22Rv1 (cell line): ENCODE measurements at regions not wholly inside any gene's neighbourhood (a gene's known extent, or its start where the extent isn't known, plus 50 kb on each side); places are given as distances from the start of the nearest gene placed in this dataset.
"Not testable (repeated sequence)": the region's sequence is repeated elsewhere in the genome, so short reads cannot be mapped to it uniquely, and the experiment has no call there.

Experiments used
- H3K27ac ChIP-seq: fragments of 450-650 bp; 2 replicates; pipeline ENCODE4 v1.5.1; 2017
- CTCF ChIP-seq: fragments of 450-650 bp; IDR thresholded peaks from 2 replicates; pipeline ENCODE4 v1.5.1; 2017; ENCODE audit warnings: mild to moderate bottlenecking
- ZFX ChIP-seq: fragments of 450-650 bp; IDR thresholded peaks from 2 replicates; pipeline ENCODE4 v1.6.1; 2017; ENCODE audit warnings: antibody characterized with exemption, borderline replicate concordance

DNA sequence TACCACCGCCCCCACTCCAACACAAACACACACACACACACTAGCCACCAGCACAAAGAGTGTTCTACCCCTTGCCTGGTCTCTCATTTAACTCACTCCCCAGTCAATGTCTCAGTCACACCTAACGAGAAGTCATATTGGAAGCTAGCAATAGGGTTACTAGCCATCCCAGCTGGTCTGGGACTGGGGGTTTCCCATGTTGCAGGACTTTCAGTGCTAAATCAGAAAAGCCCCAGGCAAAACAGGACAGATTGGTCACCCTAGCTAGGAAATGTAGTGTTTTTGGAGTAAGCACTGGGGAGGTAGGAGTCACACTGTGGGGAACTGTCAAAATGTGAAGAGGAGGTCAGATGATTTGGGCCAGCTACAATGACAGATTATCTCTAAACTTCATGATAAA is 158.1 kb downstream of the UNC5CL start:
- no peak overlapping the region for H3K27ac ChIP-seq
- TF ChIP-seq CTCF, result no peak
- no peak for TF ChIP-seq ZFX

DNA sequence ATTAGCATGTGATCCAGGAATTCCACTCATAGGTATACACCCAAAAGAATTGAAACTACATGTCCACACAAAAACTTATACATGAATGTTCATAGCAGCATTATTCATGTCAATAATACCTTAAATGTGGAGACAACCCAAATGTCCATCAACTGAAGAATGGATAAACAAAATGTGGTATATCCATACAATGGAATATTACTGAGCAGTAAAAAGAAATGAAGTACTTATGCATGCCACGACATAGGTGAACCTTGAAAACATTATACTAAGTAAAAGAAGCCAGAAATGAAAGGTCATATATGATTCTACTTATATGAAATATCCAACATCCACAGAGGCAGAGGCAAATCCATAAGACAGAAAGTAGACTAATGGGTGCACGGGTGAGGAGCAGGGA is 159.9 kb downstream of the UNC5CL start:
- no peak for TF ChIP-seq ZFX
- TF ChIP-seq CTCF, result no peak
- no peak overlapping the region for H3K27ac ChIP-seq

DNA sequence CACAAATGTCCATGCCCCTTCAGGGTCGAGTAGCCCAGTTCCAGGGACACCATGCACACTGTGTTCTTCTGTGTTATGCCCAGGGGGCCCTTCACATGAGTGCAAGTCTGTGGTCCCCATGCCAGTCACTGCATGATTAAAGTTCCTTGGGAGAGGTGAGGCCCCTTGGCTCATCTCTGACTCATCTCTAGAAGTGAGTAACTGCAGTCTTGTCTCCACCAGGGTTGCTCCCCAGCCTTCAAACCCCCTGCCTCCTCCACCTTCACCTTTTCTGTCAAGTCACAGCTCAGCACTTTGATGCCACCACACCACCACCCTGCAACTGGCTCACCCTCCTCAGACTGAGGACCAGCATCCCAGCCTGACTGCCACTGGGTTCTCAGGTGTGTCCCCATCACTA is 161.7 kb downstream of the UNC5CL start:
- H3K27ac ChIP-seq, result no peak overlapping the region
- TF ChIP-seq ZFX (no peak), CTCF (no peak)

DNA sequence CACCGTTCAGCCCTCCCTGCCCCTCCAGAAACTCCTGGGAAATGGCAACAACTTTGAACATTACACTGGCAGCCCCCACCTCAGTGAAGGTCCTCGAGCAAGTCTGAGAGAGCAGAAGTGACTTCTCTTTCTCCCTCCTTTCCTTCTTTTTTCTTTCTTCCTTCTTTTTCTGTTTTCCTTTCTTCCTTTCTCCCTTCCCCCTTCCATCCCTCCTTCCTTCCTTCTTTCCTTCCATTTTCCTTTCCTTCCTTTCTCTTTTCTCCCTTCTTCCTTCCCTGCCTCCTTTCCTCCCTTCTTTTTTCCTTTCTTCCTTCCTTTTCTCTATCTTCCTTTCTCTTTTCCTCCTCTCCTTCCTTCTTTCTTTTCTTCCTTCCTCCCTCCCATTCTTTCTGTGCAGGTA is 162.7 kb downstream of the UNC5CL start:
- TF ChIP-seq CTCF (no peak), ZFX (no peak)
- H3K27ac ChIP-seq, result no peak overlapping the region

DNA sequence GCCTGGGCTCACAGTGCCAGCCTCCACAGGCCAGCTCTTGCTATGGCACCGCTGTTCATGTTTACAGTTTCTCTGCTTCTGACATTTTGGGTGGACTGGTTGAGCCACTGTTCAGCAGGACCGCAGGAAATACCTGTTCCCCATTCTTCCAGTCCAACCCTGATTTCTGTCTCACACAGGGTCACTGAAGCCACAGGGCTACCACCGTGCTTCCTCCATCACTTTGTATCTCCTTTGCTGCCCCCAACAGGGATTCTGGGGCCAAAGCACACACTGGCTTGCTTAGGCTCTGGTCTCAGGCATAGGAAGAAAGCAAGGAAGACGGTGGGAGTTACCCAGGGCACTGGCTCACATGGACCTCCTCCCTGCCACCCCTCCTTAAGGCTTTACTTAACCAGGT is 164.5 kb downstream of the UNC5CL start:
- TF ChIP-seq CTCF, result no peak
- no peak for TF ChIP-seq ZFX
- no peak overlapping the region for H3K27ac ChIP-seq

DNA sequence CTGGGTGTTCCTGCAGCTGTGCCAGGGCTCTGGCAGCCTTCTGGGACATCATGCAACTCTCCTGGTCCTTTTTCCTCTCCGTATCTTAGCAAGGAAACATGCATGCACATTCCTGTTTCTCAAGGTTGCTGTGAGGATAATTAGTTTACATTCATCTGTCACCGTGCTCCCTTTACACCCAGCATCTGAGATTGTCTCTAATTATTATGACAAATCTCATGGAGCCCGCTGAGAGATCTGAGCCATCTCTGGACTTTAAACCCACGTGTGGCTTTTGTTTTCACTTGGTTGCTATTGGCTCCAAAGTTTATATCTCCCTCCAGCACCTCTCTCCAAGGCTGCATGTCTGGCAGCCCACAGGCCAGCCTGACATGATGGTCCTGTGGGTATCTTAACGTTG is 167.6 kb downstream of the UNC5CL start:
- no peak overlapping the region for H3K27ac ChIP-seq
- TF ChIP-seq ZFX (no peak), CTCF (no peak)

DNA sequence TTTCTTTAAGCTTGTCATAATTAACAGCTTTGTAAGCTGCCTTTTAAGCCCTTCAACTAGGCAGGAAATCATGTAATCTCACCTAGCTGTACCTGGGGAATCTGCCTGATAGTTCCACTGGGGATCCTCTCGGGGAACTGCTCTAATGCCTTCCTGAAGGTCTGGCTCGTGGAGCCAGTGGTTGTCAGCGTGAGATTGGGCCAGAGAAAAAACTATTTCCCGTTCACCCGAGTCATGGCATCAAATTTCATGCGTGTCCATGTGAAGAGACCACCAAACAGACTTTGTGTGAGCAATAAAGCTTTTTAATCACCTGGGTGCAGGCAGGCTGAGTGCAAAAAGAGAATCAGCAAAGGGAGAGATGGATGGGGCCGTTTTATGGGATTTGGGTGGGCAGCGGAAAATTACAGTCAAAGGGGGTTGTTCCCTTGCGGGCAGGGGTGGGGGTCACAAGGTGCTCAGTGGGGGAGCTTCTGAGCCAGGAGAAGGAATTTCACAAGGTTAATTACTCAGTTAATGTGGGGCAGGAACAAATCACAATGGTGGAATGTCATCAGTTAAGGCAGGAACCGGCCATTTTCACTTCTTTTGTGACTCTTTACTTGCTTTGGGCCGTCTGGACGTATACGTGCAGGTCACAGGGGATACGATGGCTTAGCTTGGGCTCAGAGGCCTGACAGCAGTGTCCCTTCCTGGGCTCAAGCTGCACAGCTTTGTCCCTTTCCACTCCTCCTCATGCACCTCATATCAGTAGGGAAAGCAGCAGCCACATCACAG is 170.7 kb downstream of the UNC5CL start:
- H3K27ac ChIP-seq, result not testable (repeated sequence)

GRCh38 chr6:40867527-40867926 is 171.5 kb downstream of the UNC5CL start:
- not testable (repeated sequence) for H3K27ac ChIP-seq

DNA sequence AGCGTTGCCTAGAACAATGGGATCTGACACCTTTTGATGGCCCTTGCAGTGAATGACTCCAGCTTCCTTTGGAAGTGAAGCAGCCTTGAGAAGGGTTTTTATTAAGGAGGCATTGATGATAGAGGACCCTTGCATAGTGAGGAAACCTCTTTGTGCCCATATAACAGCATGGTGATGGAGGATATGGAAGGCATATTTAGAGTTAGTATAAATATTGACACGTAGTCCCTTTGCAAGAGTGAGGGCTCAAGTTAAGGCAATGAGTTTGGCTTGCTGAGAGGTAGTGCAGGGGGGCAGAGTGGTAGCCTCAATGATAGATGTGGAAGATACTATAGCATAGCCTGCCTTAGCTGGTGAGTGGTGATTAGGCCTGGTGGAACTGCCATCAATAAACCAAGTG is 173.8 kb downstream of the UNC5CL start:
- H3K27ac ChIP-seq, result not testable (repeated sequence)
